ENCODE measurements at regions not wholly inside any gene's neighbourhood (a gene's known extent, or its start where the extent isn't known, plus 50 kb on each side); places are given as distances from the start of the nearest gene placed in this dataset.
A peak's percentile ranks its signal among the peaks of the same experiment; 100 is the strongest.

- Histone ChIP-seq H3K4me1 (ENCODE audit: control insufficient read depth, insufficient read depth, low read depth, low read length) (peaks cover 6% of the 10 kb centered on the region), H3K14ac (ENCODE audit: low read length in 2 of 2) (no peak overlapping the region), H3K36me3 (ENCODE audit: control insufficient read depth in 1 of 2, insufficient read depth in 2 of 2, low read depth in 1 of 2, low read length in 2 of 2) (no peaks in the 10 kb centered on the region), H3K4me2 (ENCODE audit: low read length, poor library complexity, severe bottlenecking) (no peak overlapping the region), H4K8ac (ENCODE audit: low read length) (no peak overlapping the region), H2BK15ac (ENCODE audit: low read depth, poor library complexity, severe bottlenecking) (no peak overlapping the region), H2BK120ac (ENCODE audit: low read depth, low read length) (no peak overlapping the region), H3K79me1 (replicated peaks; ENCODE audit: low read length, poor library complexity, severe bottlenecking) (no peaks in the 10 kb centered on the region), H2AFZ (ENCODE audit: low read depth, low read length) (no peak overlapping the region), H3K9ac (ENCODE audit: low read length) (no peak overlapping the region), H2BK5ac (ENCODE audit: low read depth, low read length, poor library complexity, severe bottlenecking) (no peak overlapping the region), H3K18ac (ENCODE audit: low read depth in 1 of 2, low read length in 2 of 2) (peak overlapping the region in 1 of 2 experiments; percentile 58), H4K91ac (ENCODE audit: low read length) (no peak overlapping the region), H3K23ac (ENCODE audit: low read length in 2 of 2) (no peak overlapping the region), H2BK12ac (ENCODE audit: low read length in 2 of 2) (no peak overlapping the region), H3K4ac (ENCODE audit: low read depth in 1 of 2, low read length in 2 of 2) (no peak overlapping the region), H3K9me3 (ENCODE audit: control insufficient read depth, low read length) (no peaks in the 10 kb centered on the region), H3K27ac (ENCODE audit: low read length, poor library complexity, severe bottlenecking) (no peak overlapping the region), H3K4me3 (ENCODE audit: insufficient read depth in 1 of 2, low read depth in 1 of 2, low read length in 2 of 2) (no peak overlapping the region), H3K27me3 (ENCODE audit: control insufficient read depth in 1 of 2, insufficient read depth in 1 of 2, low read length in 2 of 2) (no peaks in the 10 kb centered on the region), H2AK5ac (ENCODE audit: low read length, severe bottlenecking) (no peak overlapping the region)
- 100% methylated on average over 2 of the region's 3 CpGs for WGBS
- DNase-seq = no peak
These were observed 492.9 kb upstream of the ZEB2 start for GRCh38 chr2:145012806-145013205.

- Histone ChIP-seq H2BK15ac (ENCODE audit: low read depth, poor library complexity, severe bottlenecking) (no peak overlapping the region), H3K79me1 (replicated peaks; ENCODE audit: low read length, poor library complexity, severe bottlenecking) (no peaks in the 10 kb centered on the region), H2AK5ac (ENCODE audit: low read length, severe bottlenecking) (no peak overlapping the region), H3K9ac (ENCODE audit: low read length) (no peak overlapping the region), H4K8ac (ENCODE audit: low read length) (no peak overlapping the region), H4K91ac (ENCODE audit: low read length) (no peak overlapping the region), H3K18ac (ENCODE audit: low read depth in 1 of 2, low read length in 2 of 2) (no peak overlapping the region), H3K4me1 (ENCODE audit: control insufficient read depth, insufficient read depth, low read depth, low read length) (peaks cover 4% of the 10 kb centered on the region), H3K4me2 (ENCODE audit: low read length, poor library complexity, severe bottlenecking) (no peak overlapping the region), H2AFZ (ENCODE audit: low read depth, low read length) (no peak overlapping the region), H3K23ac (ENCODE audit: low read length in 2 of 2) (no peak overlapping the region), H2BK5ac (ENCODE audit: low read depth, low read length, poor library complexity, severe bottlenecking) (no peak overlapping the region), H3K36me3 (ENCODE audit: control insufficient read depth in 1 of 2, insufficient read depth in 2 of 2, low read depth in 1 of 2, low read length in 2 of 2) (no peaks in the 10 kb centered on the region), H3K4me3 (ENCODE audit: insufficient read depth in 1 of 2, low read depth in 1 of 2, low read length in 2 of 2) (no peak overlapping the region), H3K27ac (ENCODE audit: low read length, poor library complexity, severe bottlenecking) (no peak overlapping the region), H3K27me3 (ENCODE audit: control insufficient read depth in 1 of 2, insufficient read depth in 1 of 2, low read length in 2 of 2) (no peaks in the 10 kb centered on the region), H3K4ac (ENCODE audit: low read depth in 1 of 2, low read length in 2 of 2) (no peak overlapping the region), H3K14ac (ENCODE audit: low read length in 2 of 2) (no peak overlapping the region), H2BK120ac (ENCODE audit: low read depth, low read length) (no peak overlapping the region), H2BK12ac (ENCODE audit: low read length in 2 of 2) (no peak overlapping the region), H3K9me3 (ENCODE audit: control insufficient read depth, low read length) (no peaks in the 10 kb centered on the region)
- WGBS = 0% methylated on average over 3 of the region's 4 CpGs
- peak; percentile 38 for DNase-seq
These were observed 492.3 kb upstream of the ZEB2 start for GRCh38 chr2:145012214-145012670.

- H2BK15ac ChIP-seq (ENCODE audit: low read depth, poor library complexity, severe bottlenecking) = no peak overlapping the region
- no peak overlapping the region for H3K18ac ChIP-seq (ENCODE audit: low read depth in 1 of 2, low read length in 2 of 2)
- no peak overlapping the region for H3K23ac ChIP-seq (ENCODE audit: low read length in 2 of 2)
- no peak overlapping the region for H2AFZ ChIP-seq (ENCODE audit: low read depth, low read length)
- H3K36me3 ChIP-seq (ENCODE audit: control insufficient read depth in 1 of 2, insufficient read depth in 2 of 2, low read depth in 1 of 2, low read length in 2 of 2) = no peaks in the 10 kb centered on the region
- no peak overlapping the region for H3K9ac ChIP-seq (ENCODE audit: low read length)
- no peak overlapping the region for H3K14ac ChIP-seq (ENCODE audit: low read length in 2 of 2)
- H3K9me3 ChIP-seq (ENCODE audit: control insufficient read depth, low read length) = no peaks in the 10 kb centered on the region
- no peak overlapping the region for H3K27ac ChIP-seq (ENCODE audit: low read length, poor library complexity, severe bottlenecking)
- peak overlapping the region; percentile 52 for H4K8ac ChIP-seq (ENCODE audit: low read length)
- no peak overlapping the region for H2AK5ac ChIP-seq (ENCODE audit: low read length, severe bottlenecking)
- no peaks in the 10 kb centered on the region for H3K79me1 ChIP-seq (replicated peaks; ENCODE audit: low read length, poor library complexity, severe bottlenecking)
- no peak for DNase-seq
- H3K27me3 ChIP-seq (ENCODE audit: control insufficient read depth in 1 of 2, insufficient read depth in 1 of 2, low read length in 2 of 2) = no peaks in the 10 kb centered on the region
- H3K4me1 ChIP-seq (ENCODE audit: control insufficient read depth, insufficient read depth, low read depth, low read length) = peaks cover 3% of the 10 kb centered on the region
- WGBS = 100% methylated on average over 1 of the region's 2 CpGs
- no peak overlapping the region for H2BK12ac ChIP-seq (ENCODE audit: low read length in 2 of 2)
- no peak overlapping the region for H4K91ac ChIP-seq (ENCODE audit: low read length)
- no peak overlapping the region for H2BK5ac ChIP-seq (ENCODE audit: low read depth, low read length, poor library complexity, severe bottlenecking)
- no peak overlapping the region for H3K4ac ChIP-seq (ENCODE audit: low read depth in 1 of 2, low read length in 2 of 2)
- no peak overlapping the region for H3K4me2 ChIP-seq (ENCODE audit: low read length, poor library complexity, severe bottlenecking)
- H2BK120ac ChIP-seq (ENCODE audit: low read depth, low read length) = no peak overlapping the region
- no peak overlapping the region for H3K4me3 ChIP-seq (ENCODE audit: insufficient read depth in 1 of 2, low read depth in 1 of 2, low read length in 2 of 2)
These were observed 490.7 kb upstream of the ZEB2 start for GRCh38 chr2:145010635-145011034.

- no peak overlapping the region for H2BK15ac ChIP-seq (ENCODE audit: low read depth, poor library complexity, severe bottlenecking)
- H2AK5ac ChIP-seq (ENCODE audit: low read length, severe bottlenecking) = no peak overlapping the region
- H4K8ac ChIP-seq (ENCODE audit: low read length) = peak overlapping the region; percentile 5
- H2BK120ac ChIP-seq (ENCODE audit: low read depth, low read length) = no peak overlapping the region
- no peak overlapping the region for H3K4me2 ChIP-seq (ENCODE audit: low read length, poor library complexity, severe bottlenecking)
- H3K79me1 ChIP-seq (replicated peaks; ENCODE audit: low read length, poor library complexity, severe bottlenecking) = no peaks in the 10 kb centered on the region
- H3K9ac ChIP-seq (ENCODE audit: low read length) = peak overlapping the region; percentile 83
- H2BK12ac ChIP-seq (ENCODE audit: low read length in 2 of 2) = peak overlapping the region in 1 of 2 experiments; percentile 85
- H3K18ac ChIP-seq (ENCODE audit: low read depth in 1 of 2, low read length in 2 of 2) = peak overlapping the region; percentile 46 to 69
- DNase-seq = no peak
- H2AFZ ChIP-seq (ENCODE audit: low read depth, low read length) = no peak overlapping the region
- no peaks in the 10 kb centered on the region for H3K27me3 ChIP-seq (ENCODE audit: control insufficient read depth in 1 of 2, insufficient read depth in 1 of 2, low read length in 2 of 2)
- H3K4ac ChIP-seq (ENCODE audit: low read depth in 1 of 2, low read length in 2 of 2) = peak overlapping the region in 1 of 2 experiments; percentile 47
- no peaks in the 10 kb centered on the region for H3K36me3 ChIP-seq (ENCODE audit: control insufficient read depth in 1 of 2, insufficient read depth in 2 of 2, low read depth in 1 of 2, low read length in 2 of 2)
- H3K23ac ChIP-seq (ENCODE audit: low read length in 2 of 2) = no peak overlapping the region
- peak overlapping the region; percentile 77 for H3K27ac ChIP-seq (ENCODE audit: low read length, poor library complexity, severe bottlenecking)
- peak overlapping the region; percentile 85 for H2BK5ac ChIP-seq (ENCODE audit: low read depth, low read length, poor library complexity, severe bottlenecking)
- peaks cover 1% of the 10 kb centered on the region for H3K4me1 ChIP-seq (ENCODE audit: control insufficient read depth, insufficient read depth, low read depth, low read length)
- H3K9me3 ChIP-seq (ENCODE audit: control insufficient read depth, low read length) = no peaks in the 10 kb centered on the region
- H4K91ac ChIP-seq (ENCODE audit: low read length) = no peak overlapping the region
- H3K4me3 ChIP-seq (ENCODE audit: insufficient read depth in 1 of 2, low read depth in 1 of 2, low read length in 2 of 2) = peak overlapping the region in 1 of 2 experiments; percentile 63
- H3K14ac ChIP-seq (ENCODE audit: low read length in 2 of 2) = no peak overlapping the region
These were observed 488.0 kb upstream of the ZEB2 start for GRCh38 chr2:145007960-145008263.
